SU-DHL-6 (cell line): ENCODE measurements at regions not wholly inside any gene's neighbourhood (a gene's known extent, or its start where the extent isn't known, plus 50 kb on each side); places are given as distances from the start of the nearest gene placed in this dataset.

Source experiments
- H2AFZ ChIP-seq: fragments of 200-600 bp; sonication (generic); 2 replicates; pipeline ENCODE4 v1.6.1; 2014; ENCODE audit warnings: low read depth, mild to moderate bottlenecking, moderate library complexity, mixed read lengths, antibody characterized with exemption, low read length; ENCODE audit not compliant: severe bottlenecking
- H3F3A ChIP-seq: fragments of 200-600 bp; shearing (Covaris generic); 2 replicates; pipeline ENCODE4 v1.6.0; 2016; ENCODE audit warnings: antibody characterized with exemption, mild to moderate bottlenecking; ENCODE audit not compliant: insufficient read depth
- H3K27ac ChIP-seq: fragments of 200-600 bp; sonication (generic); 2 replicates; pipeline ENCODE4 v1.5.1; 2016; ENCODE audit warnings: low read depth, mild to moderate bottlenecking, low read length, moderate library complexity, mixed read lengths
- H3K27me3 ChIP-seq: fragments of 200-600 bp; sonication (generic), shearing (Covaris generic); 2 replicates; pipeline ENCODE4 v1.6.0; 2014; ENCODE audit warnings: mild to moderate bottlenecking, low read length
- H3K36me3 ChIP-seq: fragments of 200-600 bp; sonication (generic); 2 replicates; pipeline ENCODE4 v1.6.1; 2014; ENCODE audit warnings: mild to moderate bottlenecking, low read length, mixed read lengths
- H3K4me2 ChIP-seq: fragments of 300-600, 200-600 bp; shearing (Covaris generic), sonication (generic); 2 replicates; pipeline ENCODE4 v1.6.0; 2014; ENCODE audit warnings: low read length, low read depth, mild to moderate bottlenecking; ENCODE audit not compliant: poor library complexity, severe bottlenecking
- H3K4me3 ChIP-seq: fragments of 200-600 bp; sonication (generic); 2 replicates; pipeline ENCODE4 v1.5.1; 2014; ENCODE audit warnings: antibody characterized with exemption, low read length, mild to moderate bottlenecking, mixed read lengths; ENCODE audit not compliant: insufficient read depth, poor library complexity, severe bottlenecking
- H3K79me2 ChIP-seq: fragments of 200-600 bp; sonication (generic); 2 replicates; pipeline ENCODE4 v1.6.1; 2014; ENCODE audit warnings: mild to moderate bottlenecking, low read length, moderate library complexity; ENCODE audit not compliant: insufficient read depth
- H3K9ac ChIP-seq: fragments of 200-600 bp; sonication (generic); 2 replicates; pipeline ENCODE4 v1.7.0; 2014; ENCODE audit warnings: mild to moderate bottlenecking, low read length
- H3K9me2 ChIP-seq: fragments of 200-600 bp; sonication (generic); replicated peaks from 2 replicates; pipeline ENCODE4 v1.6.1; 2014; ENCODE audit warnings: low read length; ENCODE audit not compliant: insufficient read depth
- H3K9me3 ChIP-seq: fragments of 200-600 bp; sonication (generic); 2 replicates; pipeline ENCODE4 v1.6.1; 2014; ENCODE audit warnings: low read length, mixed read lengths; ENCODE audit not compliant: insufficient read depth
- H4K20me1 ChIP-seq: fragments of 200-600 bp; sonication (generic); 2 replicates; pipeline ENCODE4 v1.6.1; 2014; ENCODE audit warnings: low read depth, mild to moderate bottlenecking, antibody characterized with exemption, low read length, moderate library complexity, mixed read lengths
- EZH2phosphoT487 ChIP-seq: fragments of 200-600 bp; sonication (generic), shearing (Covaris generic); conservative IDR thresholded peaks from 2 replicates; pipeline ENCODE4 v1.6.1; 2018; ENCODE audit warnings: mild to moderate bottlenecking, antibody characterized with exemption, low read length, moderate library complexity, mixed read lengths
- TF ChIP-seq, protein P1 (sequence below): fragments of 200-600 bp; sonication (generic); IDR thresholded peaks from one replicate; pipeline ENCODE4 v1.5.1; 2017; ENCODE audit warnings: antibody characterized with exemption, mild to moderate bottlenecking, low read length, moderate library complexity; ENCODE audit not compliant: insufficient read depth, poor library complexity, severe bottlenecking

DNA sequence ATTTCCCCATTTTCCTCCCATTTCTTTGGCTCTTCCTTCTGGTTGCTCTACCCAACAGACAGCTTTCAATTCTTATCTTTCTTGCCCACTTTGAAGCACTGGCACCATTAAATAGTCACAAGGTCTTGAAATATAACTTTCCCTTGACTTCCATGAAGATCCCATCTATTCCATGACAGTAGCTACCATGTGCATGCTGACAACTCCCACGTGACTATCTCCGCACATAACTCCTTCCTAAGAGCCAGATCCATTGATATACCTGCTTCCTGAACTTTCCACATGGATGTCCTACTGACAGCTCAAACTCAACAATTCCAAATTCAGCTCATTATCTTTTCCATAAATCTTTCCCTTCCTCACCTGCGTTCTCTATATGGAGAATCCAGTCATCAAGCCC is 101.4 kb downstream of the RIN2 start:
- Histone ChIP-seq H3K9me3 (no peaks in the 10 kb centered on the region), H3F3A (no peaks in the 10 kb centered on the region), H3K36me3 (no peaks in the 10 kb centered on the region), H3K4me2 (no peak overlapping the region), H3K27me3 (no peaks in the 10 kb centered on the region), H2AFZ (no peak overlapping the region), H3K79me2 (no peaks in the 10 kb centered on the region), H3K27ac (no peak overlapping the region), H3K9ac (no peak overlapping the region), H3K4me3 (no peak overlapping the region), H4K20me1 (no peaks in the 10 kb centered on the region), H3K9me2 (no peaks in the 10 kb centered on the region)
- TF ChIP-seq, protein P1, sequence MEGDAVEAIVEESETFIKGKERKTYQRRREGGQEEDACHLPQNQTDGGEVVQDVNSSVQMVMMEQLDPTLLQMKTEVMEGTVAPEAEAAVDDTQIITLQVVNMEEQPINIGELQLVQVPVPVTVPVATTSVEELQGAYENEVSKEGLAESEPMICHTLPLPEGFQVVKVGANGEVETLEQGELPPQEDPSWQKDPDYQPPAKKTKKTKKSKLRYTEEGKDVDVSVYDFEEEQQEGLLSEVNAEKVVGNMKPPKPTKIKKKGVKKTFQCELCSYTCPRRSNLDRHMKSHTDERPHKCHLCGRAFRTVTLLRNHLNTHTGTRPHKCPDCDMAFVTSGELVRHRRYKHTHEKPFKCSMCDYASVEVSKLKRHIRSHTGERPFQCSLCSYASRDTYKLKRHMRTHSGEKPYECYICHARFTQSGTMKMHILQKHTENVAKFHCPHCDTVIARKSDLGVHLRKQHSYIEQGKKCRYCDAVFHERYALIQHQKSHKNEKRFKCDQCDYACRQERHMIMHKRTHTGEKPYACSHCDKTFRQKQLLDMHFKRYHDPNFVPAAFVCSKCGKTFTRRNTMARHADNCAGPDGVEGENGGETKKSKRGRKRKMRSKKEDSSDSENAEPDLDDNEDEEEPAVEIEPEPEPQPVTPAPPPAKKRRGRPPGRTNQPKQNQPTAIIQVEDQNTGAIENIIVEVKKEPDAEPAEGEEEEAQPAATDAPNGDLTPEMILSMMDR = no peak
- TF ChIP-seq EZH2phosphoT487 = no peak

DNA sequence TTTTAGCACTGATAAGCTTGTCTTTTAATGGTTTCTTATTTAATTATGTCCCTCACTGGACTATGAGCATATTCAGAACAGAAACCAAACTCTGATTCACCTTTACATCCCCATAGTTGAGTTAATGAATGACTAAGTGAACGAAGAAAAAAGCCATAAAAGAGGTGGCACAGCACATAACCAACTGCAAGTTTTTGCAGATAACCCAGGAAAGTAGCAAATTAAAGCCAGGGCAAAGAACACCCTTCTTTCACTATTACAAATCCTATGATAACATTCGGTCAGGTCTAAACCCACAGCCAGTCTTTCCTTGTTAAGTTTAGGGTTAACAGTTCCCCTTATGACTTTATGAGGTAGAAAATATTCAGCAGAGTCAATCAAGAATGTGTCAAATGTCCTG is 102.7 kb downstream of the RIN2 start:
- H4K20me1 ChIP-seq = no peaks in the 10 kb centered on the region
- no peak overlapping the region for H3K4me2 ChIP-seq

DNA sequence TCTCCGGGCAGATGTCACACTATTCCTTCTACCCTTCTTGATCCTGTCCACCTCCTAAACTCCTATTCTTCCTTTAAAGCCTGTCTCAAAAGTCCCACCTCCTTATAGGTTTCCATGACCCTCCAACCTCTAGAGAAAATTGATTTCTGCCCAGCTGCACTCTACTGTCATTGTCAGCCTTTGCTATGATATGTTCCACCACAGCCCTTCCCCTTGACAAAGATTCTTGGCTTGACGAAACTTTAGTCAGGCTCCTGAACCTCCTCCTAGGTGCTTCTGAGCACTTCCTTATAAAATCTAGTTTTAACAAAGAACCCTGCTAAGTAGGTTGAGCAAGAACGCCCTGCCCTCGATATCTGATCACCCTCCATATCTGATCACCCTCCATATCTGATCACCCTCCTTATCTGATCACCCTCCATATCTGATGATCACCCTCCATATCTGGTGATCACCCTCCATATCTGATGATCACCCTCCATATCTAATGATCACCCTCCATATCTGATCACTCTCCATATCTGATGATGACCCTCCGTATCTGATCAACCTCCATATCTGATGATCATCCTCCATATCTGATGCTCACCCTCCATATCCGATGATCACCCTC is 103.2 kb downstream of the RIN2 start:
- no peak overlapping the region for H3K9ac ChIP-seq
- no peak overlapping the region for H3K4me2 ChIP-seq
- no peak overlapping the region for H3K27ac ChIP-seq
- no peaks in the 10 kb centered on the region for H3K9me3 ChIP-seq
- H3K79me2 ChIP-seq = no peaks in the 10 kb centered on the region
- no peaks in the 10 kb centered on the region for H3K27me3 ChIP-seq
- no peaks in the 10 kb centered on the region for H4K20me1 ChIP-seq
- no peaks in the 10 kb centered on the region for H3K9me2 ChIP-seq
- no peak overlapping the region for H3K4me3 ChIP-seq
- no peaks in the 10 kb centered on the region for H3K36me3 ChIP-seq
- TF ChIP-seq EZH2phosphoT487 = no peak
- TF ChIP-seq, protein P1 = no peak
- H2AFZ ChIP-seq = no peak overlapping the region
- H3F3A ChIP-seq = no peaks in the 10 kb centered on the region

More for the DNA sequence above, 102.7 kb downstream of the RIN2 start:
- Histone ChIP-seq H3K9ac (no peak overlapping the region), H2AFZ (no peak overlapping the region), H3K27ac (no peak overlapping the region), H3K9me3 (no peaks in the 10 kb centered on the region), H3K9me2 (no peaks in the 10 kb centered on the region), H3K4me3 (no peak overlapping the region), H3K36me3 (no peaks in the 10 kb centered on the region), H3K79me2 (no peaks in the 10 kb centered on the region), H3F3A (no peaks in the 10 kb centered on the region), H3K27me3 (no peaks in the 10 kb centered on the region)
- TF ChIP-seq, protein P1 = no peak
- no peak for TF ChIP-seq EZH2phosphoT487
